RWPE2 (cell line): ENCODE measurements at regions not wholly inside any gene's neighbourhood (a gene's known extent, or its start where the extent isn't known, plus 50 kb on each side); places are given as distances from the start of the nearest gene placed in this dataset.

Experiments
- ATAC-seq: fragments of 200-7000 bp; cut with Tn5 transposase; 3 replicates; pipeline ENCODE4 v1.9.1; 2021; ENCODE audit warnings: low read depth
- DNase-seq: peaks from one replicate; pipeline ENCODE4 v3.0.0-alpha.2; 2020; ENCODE audit warnings: low spot score
- H3K27ac ChIP-seq: fragments of 450-650 bp; 2 replicates; pipeline ENCODE4 v1.5.1; 2017; ENCODE audit warnings: mild to moderate bottlenecking; ENCODE audit not compliant: poor library complexity, severe bottlenecking
- H3K27me3 ChIP-seq: fragments of 250-450 bp; sonication (Bioruptor Pico); 2 replicates; pipeline ENCODE4 v1.5.1; 2021; ENCODE audit warnings: mild to moderate bottlenecking, moderate library complexity; ENCODE audit not compliant: insufficient read depth, poor library complexity, severe bottlenecking
- H3K36me3 ChIP-seq: fragments of 250-450 bp; sonication (Bioruptor Pico); 2 replicates; pipeline ENCODE4 v1.5.1; 2020; ENCODE audit warnings: low read depth, mild to moderate bottlenecking, moderate library complexity
- H3K4me1 ChIP-seq: fragments of 250-450 bp; sonication (Bioruptor Pico); 2 replicates; pipeline ENCODE4 v1.5.1; 2021; ENCODE audit warnings: mild to moderate bottlenecking, moderate library complexity; ENCODE audit not compliant: insufficient read depth, poor library complexity, severe bottlenecking
- H3K4me3 ChIP-seq: fragments of 250-450 bp; sonication (Bioruptor Pico); 2 replicates; pipeline ENCODE4 v1.5.1; 2021; ENCODE audit warnings: mild to moderate bottlenecking, moderate library complexity; ENCODE audit not compliant: severe bottlenecking
- H3K9me3 ChIP-seq: fragments of 250-450 bp; sonication (Bioruptor Pico); 2 replicates; pipeline ENCODE4 v1.5.1; 2021; ENCODE audit warnings: mild to moderate bottlenecking, moderate library complexity; ENCODE audit not compliant: severe bottlenecking
- TF ChIP-seq, protein P1 (sequence below): fragments of 450-650 bp; IDR thresholded peaks from one replicate; pipeline ENCODE4 v1.5.1; 2017; ENCODE audit warnings: mild to moderate bottlenecking, moderate library complexity; ENCODE audit not compliant: poor library complexity, severe bottlenecking

DNA sequence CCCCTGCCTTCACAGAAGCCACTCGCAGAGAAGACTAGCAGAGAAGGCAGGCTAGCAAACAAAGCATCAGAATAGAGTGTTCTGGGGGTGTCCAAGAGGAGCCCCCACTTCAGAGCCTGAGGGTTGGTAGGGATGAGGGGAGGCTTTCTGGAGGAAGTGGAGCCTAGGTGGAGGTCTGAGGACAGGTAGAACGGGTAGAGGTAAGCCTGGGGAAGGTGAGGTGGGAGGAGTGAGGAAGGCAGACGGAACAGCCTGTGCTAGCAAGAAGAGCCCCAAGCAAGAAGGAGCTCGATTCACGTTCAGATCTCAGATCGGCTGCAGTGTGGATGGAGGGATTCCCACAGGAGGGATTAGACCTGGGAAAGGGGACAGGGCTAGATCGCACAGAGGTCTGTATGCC, 66.0 kb upstream of the DUSP5 start:
- ATAC-seq (no peak), DNase-seq (peak; percentile 15)
- Histone ChIP-seq H3K27ac (no peak overlapping the region), H3K4me1 (peaks cover 6% of the 10 kb centered on the region), H3K4me3 (no peak overlapping the region), H3K27me3 (no peaks in the 10 kb centered on the region), H3K36me3 (no peaks in the 10 kb centered on the region), H3K9me3 (no peaks in the 10 kb centered on the region)
- TF ChIP-seq, protein P1, sequence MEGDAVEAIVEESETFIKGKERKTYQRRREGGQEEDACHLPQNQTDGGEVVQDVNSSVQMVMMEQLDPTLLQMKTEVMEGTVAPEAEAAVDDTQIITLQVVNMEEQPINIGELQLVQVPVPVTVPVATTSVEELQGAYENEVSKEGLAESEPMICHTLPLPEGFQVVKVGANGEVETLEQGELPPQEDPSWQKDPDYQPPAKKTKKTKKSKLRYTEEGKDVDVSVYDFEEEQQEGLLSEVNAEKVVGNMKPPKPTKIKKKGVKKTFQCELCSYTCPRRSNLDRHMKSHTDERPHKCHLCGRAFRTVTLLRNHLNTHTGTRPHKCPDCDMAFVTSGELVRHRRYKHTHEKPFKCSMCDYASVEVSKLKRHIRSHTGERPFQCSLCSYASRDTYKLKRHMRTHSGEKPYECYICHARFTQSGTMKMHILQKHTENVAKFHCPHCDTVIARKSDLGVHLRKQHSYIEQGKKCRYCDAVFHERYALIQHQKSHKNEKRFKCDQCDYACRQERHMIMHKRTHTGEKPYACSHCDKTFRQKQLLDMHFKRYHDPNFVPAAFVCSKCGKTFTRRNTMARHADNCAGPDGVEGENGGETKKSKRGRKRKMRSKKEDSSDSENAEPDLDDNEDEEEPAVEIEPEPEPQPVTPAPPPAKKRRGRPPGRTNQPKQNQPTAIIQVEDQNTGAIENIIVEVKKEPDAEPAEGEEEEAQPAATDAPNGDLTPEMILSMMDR, result no peak

DNA sequence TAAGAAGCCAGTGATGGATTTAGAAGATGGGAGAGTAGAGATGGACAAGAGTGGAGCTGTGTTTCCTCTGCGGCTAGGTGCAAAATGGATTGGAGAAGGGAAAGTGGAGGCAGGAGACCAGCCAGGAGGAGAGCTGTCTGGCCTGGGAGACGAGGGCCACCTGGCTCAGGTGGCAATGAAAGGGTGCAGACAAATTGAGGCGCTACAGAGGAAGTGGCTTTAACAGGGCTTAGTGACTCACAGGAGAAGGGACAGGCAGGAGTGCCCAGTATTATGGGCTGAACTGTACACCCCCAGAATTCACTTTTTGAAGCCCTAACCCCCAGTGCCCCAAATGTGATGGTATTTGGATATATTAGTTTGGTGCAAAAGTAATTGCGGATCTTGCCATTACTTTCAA, 65.6 kb upstream of the DUSP5 start:
- Histone ChIP-seq H3K4me3 (no peak overlapping the region), H3K4me1 (peaks cover 6% of the 10 kb centered on the region), H3K36me3 (no peaks in the 10 kb centered on the region), H3K27me3 (no peaks in the 10 kb centered on the region), H3K27ac (no peak overlapping the region), H3K9me3 (no peaks in the 10 kb centered on the region)
- DNase-seq (no peak), ATAC-seq (no peak)
- TF ChIP-seq, protein P1, result no peak

DNA sequence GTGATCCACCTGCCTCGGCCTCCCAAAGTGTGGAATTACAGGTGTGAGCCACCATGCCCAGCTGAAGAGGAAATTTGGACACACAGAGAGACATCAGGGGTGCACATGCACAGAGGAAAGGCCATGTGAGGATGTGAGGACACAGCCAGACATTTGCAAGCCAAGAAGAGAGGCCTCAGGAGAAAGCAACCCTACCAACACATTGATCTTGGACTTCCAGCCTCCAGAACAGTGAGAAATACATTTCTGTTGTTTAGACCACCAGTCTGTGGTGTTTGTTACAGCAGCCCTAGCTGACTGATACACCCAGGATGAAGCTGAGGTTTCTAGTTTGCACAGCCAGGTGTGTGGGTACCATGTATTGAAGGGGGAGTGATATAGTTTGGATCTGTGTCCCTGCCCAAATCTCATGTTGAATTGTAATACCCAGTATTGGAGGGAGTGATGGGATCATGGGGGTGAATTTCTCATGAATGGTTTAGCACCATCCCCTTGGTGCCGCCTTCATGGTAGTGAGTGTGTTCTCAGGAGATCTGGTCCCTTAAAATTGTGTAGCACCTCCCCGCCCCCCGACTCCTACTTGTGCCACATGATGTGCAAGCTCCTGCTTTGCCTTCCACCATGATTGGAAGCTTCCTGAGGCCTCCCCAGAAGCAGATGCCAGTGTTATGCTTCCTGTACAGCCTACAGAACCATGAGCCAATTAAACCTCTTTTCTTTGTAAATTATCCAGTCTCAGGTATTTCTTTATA, 64.7 kb upstream of the DUSP5 start:
- Histone ChIP-seq H3K27ac (no peak overlapping the region), H3K4me3 (no peak overlapping the region), H3K4me1 (peaks cover 6% of the 10 kb centered on the region), H3K36me3 (no peaks in the 10 kb centered on the region), H3K9me3 (no peaks in the 10 kb centered on the region), H3K27me3 (no peaks in the 10 kb centered on the region)
- TF ChIP-seq, protein P1, result no peak
- no peak for ATAC-seq
- no peak for DNase-seq

DNA sequence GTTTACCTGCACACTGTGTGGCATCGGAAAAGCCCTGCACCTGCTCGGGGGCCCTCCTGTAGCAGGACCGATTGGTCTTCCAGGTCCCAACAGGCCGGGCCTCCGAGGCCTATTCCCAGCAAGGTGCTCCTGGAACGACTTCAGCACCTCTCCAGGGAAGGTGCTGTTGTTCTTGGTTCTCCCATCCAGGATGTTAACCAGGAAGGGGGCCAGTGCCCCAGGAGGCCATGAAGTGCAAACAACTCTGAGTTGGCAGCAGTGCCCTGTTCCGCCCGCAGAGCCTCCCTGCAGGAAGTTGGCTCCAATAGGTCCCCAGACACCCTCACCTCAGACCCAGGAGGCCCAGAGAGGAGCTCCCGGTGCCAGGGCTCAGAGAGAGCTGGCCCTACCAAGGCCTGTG, 64.0 kb upstream of the DUSP5 start:
- Histone ChIP-seq H3K9me3 (no peaks in the 10 kb centered on the region), H3K4me3 (no peak overlapping the region), H3K27ac (no peak overlapping the region), H3K36me3 (no peaks in the 10 kb centered on the region), H3K4me1 (peaks cover 6% of the 10 kb centered on the region), H3K27me3 (no peaks in the 10 kb centered on the region)
- DNase-seq (no peak), ATAC-seq (no peak)
- TF ChIP-seq, protein P1, result no peak

DNA sequence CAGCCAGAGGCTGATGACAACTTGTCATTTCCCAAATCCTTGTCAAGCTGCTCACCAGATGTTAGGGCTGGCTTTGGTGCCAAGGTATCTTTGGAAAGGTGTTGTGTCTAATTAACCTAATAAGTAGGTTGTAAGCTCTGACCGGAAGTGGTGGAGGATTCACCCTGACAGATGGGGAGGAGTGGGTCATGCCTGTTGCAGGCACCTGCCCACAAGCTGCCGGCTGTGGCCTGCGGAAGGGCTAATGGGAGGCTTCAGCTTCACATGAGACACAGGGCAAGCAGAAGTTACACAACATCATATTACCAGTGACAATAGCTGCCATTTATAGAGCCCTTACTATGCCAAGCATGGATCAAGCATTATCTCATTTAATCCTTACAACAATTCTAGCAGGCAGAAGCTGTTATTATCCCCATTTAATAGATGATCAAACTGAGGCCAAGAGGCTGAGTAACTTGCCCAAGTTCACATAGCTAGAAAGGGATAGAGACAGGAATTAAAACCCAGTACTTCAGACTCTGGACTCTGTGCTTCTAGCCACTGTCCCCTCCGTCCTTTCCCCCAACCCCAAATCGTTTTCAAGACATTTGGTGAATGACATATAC, 63.1 kb upstream of the DUSP5 start:
- Histone ChIP-seq H3K4me3 (no peak overlapping the region), H3K36me3 (no peaks in the 10 kb centered on the region), H3K27ac (no peak overlapping the region), H3K27me3 (no peaks in the 10 kb centered on the region), H3K4me1 (peaks cover 6% of the 10 kb centered on the region), H3K9me3 (no peaks in the 10 kb centered on the region)
- TF ChIP-seq, protein P1, result no peak
- DNase-seq, result no peak
- no peak for ATAC-seq
